ENCODE measurements at regions not wholly inside any gene's neighbourhood (a gene's known extent, or its start where the extent isn't known, plus 50 kb on each side); places are given as distances from the start of the nearest gene placed in this dataset.
A peak's percentile ranks its signal among the peaks of the same experiment; 100 is the strongest.

DNA sequence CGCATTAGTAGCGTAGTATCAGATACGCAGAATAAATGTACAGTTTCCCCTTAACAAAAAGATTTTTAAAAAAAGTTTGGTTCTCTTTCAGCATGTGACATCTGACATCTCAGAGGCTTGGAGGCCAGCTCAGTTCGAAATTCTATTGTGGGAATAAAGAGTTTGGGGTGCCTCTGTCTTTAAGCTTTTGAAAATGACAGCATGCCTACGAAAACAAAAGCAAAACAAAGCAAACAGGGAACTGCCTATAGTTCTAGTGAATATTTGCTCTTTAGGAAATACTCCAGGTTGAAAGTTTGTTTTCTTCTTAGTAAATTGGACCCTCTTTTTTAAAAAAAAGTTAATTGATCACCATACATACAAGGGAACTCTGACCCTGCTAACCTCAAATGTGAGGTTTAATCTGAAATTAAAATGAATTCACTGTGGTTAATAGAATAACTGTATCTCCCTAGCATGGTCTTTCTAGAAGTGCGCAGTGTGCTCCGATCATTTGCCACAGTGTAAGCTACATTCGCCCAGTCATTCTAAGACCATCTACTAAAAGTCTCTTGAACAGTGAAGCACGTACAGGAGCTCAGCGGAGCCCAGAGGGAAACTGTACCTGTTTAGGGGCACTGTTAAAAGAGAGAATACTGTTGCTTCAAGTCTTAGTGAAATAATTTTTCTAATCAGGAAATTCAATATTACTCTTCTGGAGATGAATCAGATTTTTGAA is 347.0 kb upstream of the CDH2 start:
- Histone ChIP-seq H3K27me3 (replicated peaks in 1 of 2; ENCODE audit: control insufficient read depth in 2 of 2, insufficient read depth in 2 of 2, low read length in 1 of 2) (no peaks in the 10 kb centered on the region), H3K4me1 (ENCODE audit: control insufficient read depth, insufficient read depth, low read length) (no peaks in the 10 kb centered on the region), H3K36me3 (ENCODE audit: control insufficient read depth in 2 of 2, insufficient read depth in 2 of 2, low read length in 1 of 2) (no peaks in the 10 kb centered on the region), H3K9ac (ENCODE audit: control insufficient read depth, insufficient read depth, low read length) (no peak overlapping the region), H3K9me3 (replicated peaks; ENCODE audit: control insufficient read depth, insufficient read depth, low read length) (no peaks in the 10 kb centered on the region; the same call in 2 of the 3 replicates), H3K27ac (ENCODE audit: control insufficient read depth, insufficient read depth) (no peak overlapping the region), H4K20me1 (ENCODE audit: control insufficient read depth, insufficient read depth) (no peaks in the 10 kb centered on the region), H3K4me2 (ENCODE audit: control insufficient read depth, insufficient read depth) (no peak overlapping the region), H3K4me3 (no peak overlapping the region), H3K79me2 (ENCODE audit: control insufficient read depth, insufficient read depth, low read length) (no peaks in the 10 kb centered on the region), H2AFZ (ENCODE audit: control insufficient read depth, low read depth, low read length) (no peak overlapping the region)
- intact Hi-C loops (cut with micrococcal nuclease; ENCODE audit: unreplicated experiment): no loop called here
- ChIA-PET POLR2A (interaction anchor here (0.7 kb wide), 2 partner anchors 31 to 142 kb away, joined by 3 to 6 read pairs; no protein-coding TSS in a partner anchor), SMC1A (ENCODE audit: uncharacterized antibody, unreplicated experiment) (interaction anchor here (0.8 to 1.0 kb wide), 2 partner anchors 11 to 41 kb away, joined by 3 read pairs; no protein-coding TSS in a partner anchor), CTCF (no interaction called here), RAD21 (ENCODE audit: unreplicated experiment) (no interaction called here)
- BruUV-seq (replicated peaks): no TSS peak
- 48% methylated on average over 10 of the region's 10 CpGs for whole genome bisulfite sequencing (ENCODE audit: insufficient coverage, insufficient replicate concordance, low lambda C conversion rate, missing lambda C conversion rate)
- no peak for FAIRE-seq
- peak; percentile 40; the same call in 1 of the 3 replicates for ATAC-seq
- no peak for DNase-seq (ENCODE audit: low read depth, low spot score)
- in situ Hi-C loops (cut with MboI): no loop called here
- TF ChIP-seq, protein P1, sequence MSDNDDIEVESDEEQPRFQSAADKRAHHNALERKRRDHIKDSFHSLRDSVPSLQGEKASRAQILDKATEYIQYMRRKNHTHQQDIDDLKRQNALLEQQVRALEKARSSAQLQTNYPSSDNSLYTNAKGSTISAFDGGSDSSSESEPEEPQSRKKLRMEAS (IDR thresholded peaks at IDR 0.05; ENCODE audit: low read depth, low read length): no peak
- TF ChIP-seq RBBP5 (conservative IDR thresholded peaks at IDR 0.05) (no peak), TBL1XR1 (IDR thresholded peaks at IDR 0.05; ENCODE audit: low read depth, low read length) (no peak), EED (IDR thresholded peaks at IDR 0.05; ENCODE audit: low read depth) (no peak), JUND (IDR thresholded peaks at IDR 0.05; ENCODE audit: low read depth, low read length) (no peak), MYB (IDR thresholded peaks at IDR 0.05; ENCODE audit: borderline replicate concordance, low read depth, low read length) (no peak), RAD21 (IDR thresholded peaks at IDR 0.05; ENCODE audit: insufficient read depth, low read depth, low read length) (no peak), ZNF207 (IDR thresholded peaks at IDR 0.05; ENCODE audit: borderline replicate concordance) (no peak), HDGF (IDR thresholded peaks at IDR 0.05) (no peak), ZNF24 (IDR thresholded peaks at IDR 0.05) (no peak), NFXL1 (IDR thresholded peaks at IDR 0.05; ENCODE audit: borderline replicate concordance) (no peak), MXI1 (IDR thresholded peaks at IDR 0.05; ENCODE audit: low read depth, low read length) (no peak)
